SK-N-SH (cell line): ENCODE measurements at regions not wholly inside any gene's neighbourhood (a gene's known extent, or its start where the extent isn't known, plus 50 kb on each side); places are given as distances from the start of the nearest gene placed in this dataset.

Experiments
- CTCF ChIA-PET: fragments of 300-600, 350-600 bp; formaldehyde crosslinking; extraction: SDS; loops from one replicate; lab custom pipeline; 2021; lab: Yijun Ruan, JAX
- POLR2A ChIA-PET: fragments of 350-600 bp; sonication (Branson Sonifier 250); formaldehyde crosslinking; extraction: SDS; loops from one replicate; lab custom pipeline; 2020; ENCODE audit warnings: antibody characterized with exemption, inconsistent platforms; lab: Yijun Ruan, JAX
- DNase-seq: peaks from one replicate; pipeline ENCODE4 v3.0.0; 2012
- H2AFZ ChIP-seq: fragments of 200-600 bp; sonication (generic); 2 replicates; pipeline ENCODE4 v1.8.1; 2016; ENCODE audit warnings: antibody characterized with exemption, mild to moderate bottlenecking, low read depth
- H3F3A ChIP-seq: fragments of 200-600 bp; sonication (generic); replicated peaks from 2 replicates; pipeline ENCODE3; 2016; ENCODE audit warnings: antibody characterized with exemption, mild to moderate bottlenecking; ENCODE audit not compliant: insufficient read depth
- H3K27ac ChIP-seq, 2 experiments: fragments of 200-500 bp in 1 of 2; fragments of 200-600 bp in 1 of 2; sonication (Bioruptor generic) in 1 of 2; sonication (generic), shearing (Covaris generic) in 1 of 2; 2 replicates each; pipeline versions ENCODE4 v1.5.1 to v1.6.1; 2014 to 2016; ENCODE audit warnings: low read depth in 2 of 2, inconsistent platforms in 1 of 2, low read length in 1 of 2, mild to moderate bottlenecking in 1 of 2, mixed read lengths in 1 of 2
- H3K27me3 ChIP-seq: fragments of 200-600 bp; sonication (generic), shearing (Covaris generic); 2 replicates; pipeline ENCODE4 v1.6.1; 2016; ENCODE audit warnings: mixed run types; ENCODE audit not compliant: insufficient read depth
- H3K36me3 ChIP-seq, 2 experiments: fragments of 200-500 bp in 1 of 2; fragments of 200-600 bp in 1 of 2; sonication (Bioruptor generic) in 1 of 2; sonication (generic) in 1 of 2; replicated peaks in 1 of 2; 2 replicates each; pipeline versions ENCODE3 to v1.5.1; 2014 to 2016; ENCODE audit warnings: low read length in 1 of 2, mild to moderate bottlenecking in 1 of 2; ENCODE audit not compliant: insufficient read depth in 2 of 2, control insufficient read depth in 1 of 2
- H3K4me1 ChIP-seq, 2 experiments: fragments of 200-500 bp in 1 of 2; fragments of 200-600 bp in 1 of 2; sonication (Bioruptor generic) in 1 of 2; sonication (generic), shearing (Covaris generic) in 1 of 2; 2 replicates each; pipeline versions ENCODE4 v1.5.1 to v1.6.1; 2014 to 2016; ENCODE audit warnings: low read depth in 1 of 2, low read length in 1 of 2, mixed run types in 1 of 2; ENCODE audit not compliant: insufficient read depth in 2 of 2, control insufficient read depth in 1 of 2
- H3K4me2 ChIP-seq: fragments of 200-600 bp; sonication (generic), shearing (Covaris generic); 2 replicates; pipeline ENCODE4 v1.6.1; 2017; ENCODE audit warnings: mixed run types
- H3K4me3 ChIP-seq, 2 experiments: fragments of 200-500 bp in 1 of 2; fragments of 200-600 bp in 1 of 2; sonication (Bioruptor generic) in 1 of 2; sonication (generic), shearing (Covaris generic) in 1 of 2; 2 replicates each; pipeline versions ENCODE4 v1.5.1 to v1.8.1; 2014 to 2016; ENCODE audit warnings: low read depth in 2 of 2, inconsistent platforms in 1 of 2, low read length in 1 of 2, mild to moderate bottlenecking in 1 of 2, mixed read lengths in 1 of 2, moderate library complexity in 1 of 2
- H3K79me2 ChIP-seq: fragments of 200-600 bp; sonication (generic); 2 replicates; pipeline ENCODE4 v1.8.1; 2017; ENCODE audit warnings: mild to moderate bottlenecking; ENCODE audit not compliant: insufficient read depth
- H3K9ac ChIP-seq: fragments of 200-600 bp; sonication (generic); 2 replicates; pipeline ENCODE4 v1.6.1; 2017; ENCODE audit warnings: mixed run types
- H3K9me2 ChIP-seq: fragments of 200-600 bp; sonication (generic); 2 replicates; pipeline ENCODE4 v1.6.1; 2017; ENCODE audit warnings: mixed run types
- H3K9me3 ChIP-seq: fragments of 200-600 bp; sonication (generic); 2 replicates; pipeline ENCODE4 v1.6.1; 2017; ENCODE audit warnings: mixed run types, mild to moderate bottlenecking, moderate library complexity
- H4K20me1 ChIP-seq: fragments of 200-600 bp; sonication (generic); 2 replicates; pipeline ENCODE4 v1.6.1; 2017; ENCODE audit warnings: mild to moderate bottlenecking, mixed run types; ENCODE audit not compliant: insufficient read depth
- CTCF ChIP-seq: fragments of 200-600 bp; sonication (generic); IDR thresholded peaks from 2 replicates; pipeline ENCODE4 v1.6.1; 2017; ENCODE audit warnings: antibody characterized with exemption, mild to moderate bottlenecking, moderate library complexity
- ELF1 ChIP-seq: IDR thresholded peaks from 2 replicates; pipeline ENCODE4 v1.4.0; 2012
- GATA2 ChIP-seq: sonication (generic); formaldehyde crosslinking; IDR thresholded peaks from 2 replicates; pipeline ENCODE4 v1.5.0; 2020; ENCODE audit warnings: mild to moderate bottlenecking, missing genetic modification reagents
- JUND ChIP-seq: IDR thresholded peaks from 2 replicates; pipeline ENCODE4 v1.4.0; 2012
- MXI1 ChIP-seq: IDR thresholded peaks from 2 replicates; pipeline ENCODE4 v1.6.1; 2012; ENCODE audit warnings: mild to moderate bottlenecking, low read depth, low read length, improper control_type of control experiment
- RAD21 ChIP-seq: IDR thresholded peaks from 2 replicates; pipeline ENCODE4 v1.6.1; 2012; ENCODE audit warnings: mild to moderate bottlenecking, low read length
- REST ChIP-seq: IDR thresholded peaks from 2 replicates; pipeline ENCODE4 v1.6.1; 2012; ENCODE audit warnings: mild to moderate bottlenecking, low read depth, low read length, moderate library complexity
- RXRA ChIP-seq: IDR thresholded peaks from 2 replicates; pipeline ENCODE4 v1.4.0; 2012; ENCODE audit warnings: low read depth, mild to moderate bottlenecking, borderline replicate concordance
- SIN3A ChIP-seq: IDR thresholded peaks from 2 replicates; pipeline ENCODE4 v1.6.1; 2012; ENCODE audit warnings: low read depth, mild to moderate bottlenecking, low read length, moderate library complexity, borderline replicate concordance
- TAF1 ChIP-seq: IDR thresholded peaks from 2 replicates; pipeline ENCODE4 v1.6.1; 2012; ENCODE audit warnings: low read depth, mild to moderate bottlenecking, low read length, moderate library complexity, borderline replicate concordance
- TEAD4 ChIP-seq: IDR thresholded peaks from 2 replicates; pipeline ENCODE4 v1.4.0; 2012; ENCODE audit warnings: mild to moderate bottlenecking, borderline replicate concordance; ENCODE audit not compliant: insufficient read depth
- USF1 ChIP-seq: IDR thresholded peaks from 2 replicates; pipeline ENCODE4 v1.4.0; 2012; ENCODE audit warnings: low read depth, borderline replicate concordance
- YY1 ChIP-seq: IDR thresholded peaks from 2 replicates; pipeline ENCODE4 v1.4.0; 2012; ENCODE audit warnings: low read depth, mild to moderate bottlenecking
- ZBTB33 ChIP-seq: IDR thresholded peaks from 2 replicates; pipeline ENCODE4 v1.4.0; 2012; ENCODE audit warnings: low read depth, borderline replicate concordance
- WGBS: methylation state at CpG from one replicate; pipeline ENCODE4 v1.1.6; 2017; ENCODE audit warnings: low lambda C conversion rate; 5-methylcytosine and 5-hydroxymethylcytosine counted together

- no peak for TF ChIP-seq CTCF
These were observed 275.7 kb upstream of the CTNNB1 start (continued) for GRCh38 chr3:40923651-40924050.

GRCh38 chr3:40924559-40925141 is 274.7 kb upstream of the CTNNB1 start:
- Histone ChIP-seq H3K4me3 (no peak overlapping the region), H3K79me2 (no peaks in the 10 kb centered on the region), H3K9me2 (no peaks in the 10 kb centered on the region), H4K20me1 (no peaks in the 10 kb centered on the region), H3K9me3 (no peaks in the 10 kb centered on the region), H3K4me1 (no peaks in the 10 kb centered on the region), H3K9ac (no peak overlapping the region), H3K27me3 (no peaks in the 10 kb centered on the region), H3K36me3 (no peaks in the 10 kb centered on the region), H3K27ac (no peak overlapping the region), H3F3A (no peaks in the 10 kb centered on the region), H3K4me2 (no peak overlapping the region), H2AFZ (no peak overlapping the region)
- ChIA-PET POLR2A (no interaction called here), CTCF (no interaction called here)
- TF ChIP-seq JUND: no peak
- TF ChIP-seq RAD21: no peak
- no peak for TF ChIP-seq ELF1
- TF ChIP-seq RXRA: no peak
- no peak for TF ChIP-seq REST
- no peak for TF ChIP-seq YY1
- no peak for TF ChIP-seq GATA2 (CRISPR knock-in tag)
- TF ChIP-seq ZBTB33: no peak
- TF ChIP-seq SIN3A: no peak
- no peak for TF ChIP-seq USF1
- no peak for TF ChIP-seq TAF1
- TF ChIP-seq MXI1: no peak
- TF ChIP-seq CTCF: no peak
- no peak for TF ChIP-seq TEAD4
- DNase-seq: no peak
- 24% methylated on average over 3 of the region's 3 CpGs for WGBS
